OCI-LY7 (cell line): ENCODE measurements at regions not wholly inside any gene's neighbourhood (a gene's known extent, or its start where the extent isn't known, plus 50 kb on each side); places are given as distances from the start of the nearest gene placed in this dataset.

Experiments
- EZH2phosphoT487 ChIP-seq: fragments of 200-600 bp; sonication (generic); IDR thresholded peaks from 2 replicates; pipeline ENCODE4 v1.6.1; 2018; ENCODE audit warnings: low read depth, borderline replicate concordance, mild to moderate bottlenecking, mixed run types, antibody characterized with exemption, low read length, moderate library complexity, mixed read lengths
- TF ChIP-seq, protein P1 (sequence below): fragments of 200-600 bp; sonication (generic); conservative IDR thresholded peaks from 2 replicates; pipeline ENCODE4 v1.5.1; 2014; ENCODE audit warnings: mild to moderate bottlenecking, antibody characterized with exemption, low read length, moderate library complexity, mixed read lengths

DNA sequence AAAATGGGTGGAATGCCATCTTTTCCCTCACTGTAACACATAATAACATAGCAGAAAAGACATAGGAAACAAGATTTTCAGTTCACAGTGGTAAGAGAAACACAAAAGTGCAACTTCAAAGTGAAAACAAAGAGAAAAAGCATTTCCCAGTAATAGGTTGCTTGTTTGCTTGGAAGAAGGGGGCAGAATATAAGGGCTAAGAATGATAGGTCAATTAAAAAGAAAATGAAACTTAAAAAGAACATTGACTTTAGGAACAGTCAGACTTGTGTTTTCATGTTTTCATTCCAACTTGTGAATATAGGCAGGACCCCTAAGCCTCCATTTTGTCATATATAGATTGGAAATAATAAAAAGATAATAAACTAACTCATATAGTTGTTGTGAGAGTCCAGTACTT lies 168.2 kb upstream of the PPP3CA start:
- TF ChIP-seq, protein P1, sequence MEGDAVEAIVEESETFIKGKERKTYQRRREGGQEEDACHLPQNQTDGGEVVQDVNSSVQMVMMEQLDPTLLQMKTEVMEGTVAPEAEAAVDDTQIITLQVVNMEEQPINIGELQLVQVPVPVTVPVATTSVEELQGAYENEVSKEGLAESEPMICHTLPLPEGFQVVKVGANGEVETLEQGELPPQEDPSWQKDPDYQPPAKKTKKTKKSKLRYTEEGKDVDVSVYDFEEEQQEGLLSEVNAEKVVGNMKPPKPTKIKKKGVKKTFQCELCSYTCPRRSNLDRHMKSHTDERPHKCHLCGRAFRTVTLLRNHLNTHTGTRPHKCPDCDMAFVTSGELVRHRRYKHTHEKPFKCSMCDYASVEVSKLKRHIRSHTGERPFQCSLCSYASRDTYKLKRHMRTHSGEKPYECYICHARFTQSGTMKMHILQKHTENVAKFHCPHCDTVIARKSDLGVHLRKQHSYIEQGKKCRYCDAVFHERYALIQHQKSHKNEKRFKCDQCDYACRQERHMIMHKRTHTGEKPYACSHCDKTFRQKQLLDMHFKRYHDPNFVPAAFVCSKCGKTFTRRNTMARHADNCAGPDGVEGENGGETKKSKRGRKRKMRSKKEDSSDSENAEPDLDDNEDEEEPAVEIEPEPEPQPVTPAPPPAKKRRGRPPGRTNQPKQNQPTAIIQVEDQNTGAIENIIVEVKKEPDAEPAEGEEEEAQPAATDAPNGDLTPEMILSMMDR: no peak
- no peak for TF ChIP-seq EZH2phosphoT487
